Parathyroid adenoma (tissue), 2 donors: ENCODE measurements at regions not wholly inside any gene's neighbourhood (a gene's known extent, or its start where the extent isn't known, plus 50 kb on each side); places are given as distances from the start of the nearest gene placed in this dataset.

Experiments
- H2AFZ ChIP-seq: fragments of 300-600 bp; sonication (generic); one replicate; pipeline ENCODE4 v1.7.0; 2017; ENCODE audit warnings: antibody characterized with exemption, mild to moderate bottlenecking
- H3K27ac ChIP-seq: fragments of 300-600 bp; sonication (generic); one replicate; pipeline ENCODE4 v1.7.0; 2017
- H3K27me3 ChIP-seq: fragments of 300-600 bp; sonication (generic); one replicate; pipeline ENCODE4 v1.7.0; 2017; ENCODE audit warnings: low read length; ENCODE audit not compliant: control insufficient read depth, insufficient read depth
- H3K36me3 ChIP-seq: fragments of 300-600 bp; sonication (generic); one replicate; pipeline ENCODE4 v1.7.0; 2017; ENCODE audit warnings: low read length; ENCODE audit not compliant: control insufficient read depth, insufficient read depth
- H3K4me1 ChIP-seq: fragments of 300-600 bp; sonication (generic); one replicate; pipeline ENCODE4 v1.7.0; 2017; ENCODE audit warnings: control low read depth
- H3K4me2 ChIP-seq: fragments of 300-600 bp; sonication (generic); one replicate; pipeline ENCODE4 v1.7.0; 2017; ENCODE audit warnings: low read length
- H3K4me3 ChIP-seq: fragments of 300-600 bp; sonication (generic); one replicate; pipeline ENCODE4 v1.7.0; 2017; ENCODE audit warnings: low read depth, low read length
- H3K79me2 ChIP-seq: fragments of 300-600 bp; sonication (generic); one replicate; pipeline ENCODE4 v1.7.0; 2017; ENCODE audit warnings: control low read depth
- H3K9ac ChIP-seq: fragments of 300-600 bp; sonication (generic); one replicate; pipeline ENCODE4 v1.7.0; 2017; ENCODE audit warnings: mild to moderate bottlenecking
- H3K9me3 ChIP-seq: fragments of 300-600 bp; sonication (generic); one replicate; pipeline ENCODE4 v1.7.0; 2017; ENCODE audit warnings: low read length; ENCODE audit not compliant: control insufficient read depth
- CTCF ChIP-seq: fragments of 300-600 bp; sonication (generic); IDR thresholded peaks from one replicate; pipeline ENCODE4 v1.7.0; 2017; ENCODE audit warnings: antibody characterized with exemption, mild to moderate bottlenecking
- donor health status: primary hyperparathyroidism.

DNA sequence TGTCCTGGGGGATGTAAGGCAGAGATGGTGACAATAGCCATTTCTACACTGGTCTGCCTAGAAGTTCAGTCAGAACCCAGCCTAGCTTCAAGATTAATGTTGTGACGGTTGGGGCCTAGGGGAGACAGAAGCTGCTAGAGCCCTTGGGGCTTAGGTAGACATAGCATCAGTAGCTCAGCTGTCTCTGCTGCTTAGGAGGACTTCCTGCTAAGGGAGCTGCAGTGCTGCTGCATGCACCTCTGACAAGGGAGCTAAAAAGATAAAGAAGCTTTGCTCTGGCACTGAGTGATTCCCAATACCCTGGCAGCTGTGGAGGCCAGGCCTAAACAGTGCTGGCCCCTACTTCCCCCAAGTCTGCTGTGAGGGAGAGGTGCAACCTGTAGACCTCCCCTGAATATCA is 116.0 kb downstream of the CT47B1 start:
- H3K27me3 ChIP-seq: no peaks in the 10 kb centered on the region
- no peak overlapping the region for H3K4me3 ChIP-seq
- no peaks in the 10 kb centered on the region for H3K9me3 ChIP-seq
- no peak overlapping the region for H3K27ac ChIP-seq
- no peaks in the 10 kb centered on the region for H3K79me2 ChIP-seq
- no peaks in the 10 kb centered on the region for H3K36me3 ChIP-seq
- H3K4me2 ChIP-seq: no peak overlapping the region
- no peak overlapping the region for H3K9ac ChIP-seq
- TF ChIP-seq CTCF: no peak
- no peak overlapping the region for H2AFZ ChIP-seq
- no peaks in the 10 kb centered on the region for H3K4me1 ChIP-seq

GRCh38 chrX:120755066-120755846 is 120.4 kb downstream of the CT47B1 start:
- H3K4me1 ChIP-seq: no peaks in the 10 kb centered on the region
- no peak overlapping the region for H3K9ac ChIP-seq
- H3K4me3 ChIP-seq: no peak overlapping the region
- no peak overlapping the region for H3K27ac ChIP-seq
- no peaks in the 10 kb centered on the region for H3K36me3 ChIP-seq
- no peaks in the 10 kb centered on the region for H3K9me3 ChIP-seq
- H3K27me3 ChIP-seq: no peaks in the 10 kb centered on the region
- H3K4me2 ChIP-seq: no peak overlapping the region
- H3K79me2 ChIP-seq: no peaks in the 10 kb centered on the region
- H2AFZ ChIP-seq: no peak overlapping the region
- TF ChIP-seq CTCF: no peak

DNA sequence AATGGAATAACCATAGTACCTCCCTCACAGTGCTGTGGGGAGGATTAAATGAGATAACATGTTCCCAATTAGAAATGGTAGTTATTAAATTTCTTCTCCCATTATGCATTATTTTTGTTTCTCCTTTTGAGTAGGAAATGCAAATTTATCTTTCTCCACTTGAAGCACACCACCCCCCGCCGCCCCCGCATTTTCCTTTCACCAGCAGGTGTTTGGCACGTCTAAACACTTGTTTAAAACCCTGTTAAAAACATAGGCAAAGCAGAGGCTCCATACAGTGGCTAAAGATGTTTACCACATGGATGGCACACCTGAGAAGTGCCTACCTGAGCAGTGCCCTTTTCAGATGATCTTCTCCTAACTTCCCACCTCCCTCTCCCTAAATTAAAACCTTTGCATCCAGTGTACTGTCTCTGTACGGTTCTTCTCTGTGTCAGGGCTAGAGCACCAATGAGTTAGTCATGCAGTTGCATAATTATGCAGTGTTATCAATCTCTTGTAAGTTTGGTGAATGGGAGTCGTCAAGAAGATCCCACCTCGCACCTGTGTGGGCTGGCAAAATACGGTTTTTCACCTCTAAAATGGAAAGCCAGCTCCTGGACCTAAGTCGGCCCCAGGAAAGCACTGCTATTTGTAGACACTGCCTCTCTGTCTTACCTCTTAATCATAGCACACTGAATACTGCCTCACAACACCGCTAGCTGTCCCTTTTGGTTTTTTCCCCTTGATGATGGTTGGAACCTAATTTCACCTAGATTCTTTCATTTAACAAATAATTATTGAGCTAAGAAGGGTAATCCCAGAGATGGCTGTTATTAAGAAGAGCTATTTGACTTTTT is 122.0 kb downstream of the CT47B1 start:
- Histone ChIP-seq H3K79me2 (no peaks in the 10 kb centered on the region), H3K27me3 (no peaks in the 10 kb centered on the region), H3K9me3 (no peaks in the 10 kb centered on the region), H3K4me1 (no peaks in the 10 kb centered on the region), H3K27ac (no peak overlapping the region), H3K4me3 (no peak overlapping the region), H3K4me2 (no peak overlapping the region), H3K36me3 (no peaks in the 10 kb centered on the region), H3K9ac (no peak overlapping the region), H2AFZ (no peak overlapping the region)
- TF ChIP-seq CTCF: no peak

- Histone ChIP-seq H3K36me3 (no peaks in the 10 kb centered on the region), H3K4me2 (no peak overlapping the region), H3K27ac (no peak overlapping the region), H3K4me3 (no peak overlapping the region), H3K27me3 (no peaks in the 10 kb centered on the region), H3K9ac (no peak overlapping the region), H3K4me1 (no peaks in the 10 kb centered on the region), H2AFZ (no peak overlapping the region), H3K9me3 (no peaks in the 10 kb centered on the region), H3K79me2 (no peaks in the 10 kb centered on the region)
- no peak for TF ChIP-seq CTCF
Measured at GRCh38 chrX:120752431-120753082, 122.7 kb upstream of the C1GALT1C1 start.
